Small intestine (tissue), 7 donors: ENCODE measurements at regions not wholly inside any gene's neighbourhood (a gene's known extent, or its start where the extent isn't known, plus 50 kb on each side); places are given as distances from the start of the nearest gene placed in this dataset.

Experiments
- DNase-seq, 2 donors: peaks; one replicate each; pipeline versions ENCODE4 v3.0.0 to v3.0.0-alpha.2; 2013
- FAIRE-seq: peaks from 2 replicates; lab custom pipeline; 2012; peaks lifted over from hg19 to GRCh38; lab: Jason Lieb, UNC
- H3K27ac ChIP-seq, 3 donors: one replicate each; pipeline ENCODE4 v1.5.1; 2013; ENCODE audit warnings: low read length in 2 of 3, mild to moderate bottlenecking in 2 of 3, control low read depth in 1 of 3, inconsistent platforms in 1 of 3, low read depth in 1 of 3, moderate library complexity in 1 of 3
- H3K27me3 ChIP-seq, 3 donors: one replicate each; pipeline ENCODE4 v1.6.1; 2013; ENCODE audit warnings: low read length in 3 of 3, inconsistent platforms in 1 of 3; ENCODE audit not compliant: control insufficient read depth in 3 of 3, insufficient read depth in 3 of 3
- H3K36me3 ChIP-seq, 3 donors: one replicate each; pipeline ENCODE4 v1.6.1; 2013; ENCODE audit warnings: low read length in 3 of 3, inconsistent platforms in 1 of 3, low read depth in 1 of 3, mild to moderate bottlenecking in 1 of 3, moderate library complexity in 1 of 3; ENCODE audit not compliant: control insufficient read depth in 3 of 3, insufficient read depth in 2 of 3
- H3K4me1 ChIP-seq, 3 donors: one replicate each; pipeline ENCODE4 v1.6.1; 2013; ENCODE audit warnings: low read length in 2 of 3, inconsistent platforms in 1 of 3, low read depth in 1 of 3, mild to moderate bottlenecking in 1 of 3, moderate library complexity in 1 of 3; ENCODE audit not compliant: control insufficient read depth in 3 of 3, insufficient read depth in 2 of 3
- H3K4me3 ChIP-seq, 3 donors: one replicate each; pipeline ENCODE4 v1.5.1; 2013; ENCODE audit warnings: low read length in 3 of 3, control low read depth in 1 of 3, inconsistent platforms in 1 of 3, low read depth in 1 of 3, mild to moderate bottlenecking in 1 of 3, moderate library complexity in 1 of 3
- H3K9me3 ChIP-seq, 2 donors: one replicate each; pipeline ENCODE4 v1.6.1; 2013; ENCODE audit warnings: low read depth in 1 of 2, low read length in 1 of 2; ENCODE audit not compliant: control insufficient read depth in 2 of 2, insufficient read depth in 1 of 2
- WGBS, 3 donors: extraction: QIAGEN DNeasy Blood & Tissue Kit; methylation state at CpG; one replicate each; pipeline ENCODE4 v1.1.7; 2013; 5-methylcytosine and 5-hydroxymethylcytosine counted together
- donor health status: healthy with polysubstance abuse.
- donor health status: control.
- donor health status: control.
- donor health status: Bipolar disorder and iron deficiency.
- donor health status: healthy.

DNA sequence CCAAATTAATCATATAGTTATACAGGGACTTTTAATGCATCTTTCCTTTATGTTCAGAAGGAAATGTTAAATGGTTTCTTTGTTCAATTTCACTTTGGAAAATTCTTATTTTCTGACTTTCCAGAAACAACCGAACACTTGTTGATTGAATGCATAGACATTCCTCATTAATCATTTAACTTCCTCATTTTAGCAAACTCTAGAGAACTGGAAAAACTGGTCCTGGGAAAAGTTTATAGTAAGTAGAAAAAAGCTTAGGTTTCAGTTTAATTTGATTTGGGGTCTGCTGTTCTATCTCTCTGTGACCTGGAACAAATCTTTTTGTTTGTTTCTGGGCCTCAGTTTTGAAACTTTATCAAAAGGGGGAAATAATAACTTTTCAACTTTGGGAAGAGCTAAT lies 320.4 kb downstream of the CMPK2 start:
- no peaks in the 10 kb centered on the region for H3K9me3 ChIP-seq
- FAIRE-seq (no peak), DNase-seq (no peak)
- H3K36me3 ChIP-seq: no peaks in the 10 kb centered on the region
- H3K27ac ChIP-seq: no peak overlapping the region
- H3K4me1 ChIP-seq: no peaks in the 10 kb centered on the region
- WGBS, 3 donors: 10 to 22% (median 21%) methylated on average over 1 of the region's 1 CpG
- no peak overlapping the region for H3K4me3 ChIP-seq
- H3K27me3 ChIP-seq: no peaks in the 10 kb centered on the region

DNA sequence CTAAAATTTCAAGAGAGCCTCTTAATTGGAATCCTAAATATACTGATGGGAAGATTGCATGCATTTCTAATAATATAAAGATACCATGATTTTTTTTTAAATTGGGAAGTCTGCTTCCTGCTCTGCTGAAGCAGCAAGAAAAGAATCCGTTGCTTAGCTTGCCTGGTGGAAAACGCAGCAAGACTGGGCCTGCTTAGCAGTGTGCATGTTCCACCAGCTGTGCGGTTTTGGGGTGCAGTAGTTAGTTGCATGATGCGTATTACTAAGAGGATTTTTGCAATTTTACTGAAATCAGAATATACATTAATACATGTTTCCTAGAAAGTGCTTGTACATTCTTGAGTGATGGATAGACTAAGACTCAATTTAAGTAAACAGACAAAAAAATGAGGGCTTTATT lies 319.9 kb downstream of the CMPK2 start:
- no peaks in the 10 kb centered on the region for H3K27me3 ChIP-seq
- FAIRE-seq: no peak

DNA sequence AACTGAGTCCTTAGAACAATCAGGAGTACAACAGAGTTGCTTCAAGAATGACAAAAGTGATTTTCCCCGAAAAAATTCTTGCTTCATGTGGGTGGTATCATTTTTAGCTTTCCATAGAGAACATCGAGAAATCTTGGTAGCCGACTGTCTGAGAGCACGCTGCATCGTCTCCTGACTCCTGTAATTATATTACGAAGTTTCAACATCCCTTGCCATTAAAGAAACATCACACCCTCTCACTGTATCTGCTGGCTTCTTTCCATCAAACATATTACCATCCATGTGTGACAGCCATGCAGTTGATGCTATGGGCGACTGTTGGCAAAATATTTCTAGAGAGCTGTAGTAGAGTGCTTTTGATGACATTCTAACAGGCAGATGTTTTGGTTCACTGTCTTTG lies 311.2 kb downstream of the CMPK2 start:
- Histone ChIP-seq H3K27ac (no peak overlapping the region), H3K4me3 (no peak overlapping the region), H3K9me3 (no peaks in the 10 kb centered on the region), H3K27me3 (peaks cover 0 to 2% (median 0%) of the 10 kb centered on the region in 3 donors), H3K4me1 (peaks cover 0 to 12% (median 0%) of the 10 kb centered on the region in 3 donors), H3K36me3 (no peaks in the 10 kb centered on the region)
- no peak for DNase-seq
- WGBS, 3 donors: 88 to 92% (median 92%) methylated on average over 7 of the region's 7 CpGs
- no peak for FAIRE-seq

More for the DNA sequence above, 319.9 kb downstream of the CMPK2 start:
- 73 to 90% (median 76%) methylated on average over 4 of the region's 4 CpGs for WGBS, 3 donors
- no peaks in the 10 kb centered on the region for H3K4me1 ChIP-seq
- DNase-seq: no peak
- no peaks in the 10 kb centered on the region for H3K36me3 ChIP-seq
- H3K9me3 ChIP-seq: no peaks in the 10 kb centered on the region
- H3K27ac ChIP-seq: no peak overlapping the region
- H3K4me3 ChIP-seq: no peak overlapping the region

DNA sequence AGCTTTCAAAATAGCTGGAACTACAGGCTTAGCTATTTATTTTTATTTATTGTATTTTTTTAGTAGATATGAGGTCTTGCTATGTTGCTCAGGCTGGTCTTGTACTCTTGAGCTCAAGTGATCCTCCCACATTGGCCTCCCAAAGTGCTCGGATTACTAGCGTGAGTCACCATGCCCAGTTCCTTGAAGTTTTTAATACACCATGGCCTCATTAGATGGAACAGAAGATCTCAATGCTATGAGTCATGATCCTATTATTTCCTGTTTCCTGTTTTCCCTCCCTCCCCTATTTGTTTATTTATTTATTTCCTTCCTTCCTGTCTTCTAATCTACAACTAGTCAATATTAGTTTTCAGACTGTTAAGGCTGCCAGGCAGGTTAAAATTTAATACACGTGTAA lies 309.0 kb downstream of the CMPK2 start:
- FAIRE-seq: no peak
- DNase-seq: peak; percentile 1 to 14
- WGBS, 3 donors: 32 to 57% (median 53%) methylated on average over 3 of the region's 3 CpGs
- peaks cover 0 to 2% (median 0%) of the 10 kb centered on the region in 3 donors for H3K27me3 ChIP-seq
- H3K36me3 ChIP-seq: no peaks in the 10 kb centered on the region
- peaks cover 0 to 12% (median 0%) of the 10 kb centered on the region in 3 donors for H3K4me1 ChIP-seq
- H3K27ac ChIP-seq: peak overlapping the region in 1 of 3 donors; percentile 9
- H3K4me3 ChIP-seq: no peak overlapping the region
- H3K9me3 ChIP-seq: no peaks in the 10 kb centered on the region

DNA sequence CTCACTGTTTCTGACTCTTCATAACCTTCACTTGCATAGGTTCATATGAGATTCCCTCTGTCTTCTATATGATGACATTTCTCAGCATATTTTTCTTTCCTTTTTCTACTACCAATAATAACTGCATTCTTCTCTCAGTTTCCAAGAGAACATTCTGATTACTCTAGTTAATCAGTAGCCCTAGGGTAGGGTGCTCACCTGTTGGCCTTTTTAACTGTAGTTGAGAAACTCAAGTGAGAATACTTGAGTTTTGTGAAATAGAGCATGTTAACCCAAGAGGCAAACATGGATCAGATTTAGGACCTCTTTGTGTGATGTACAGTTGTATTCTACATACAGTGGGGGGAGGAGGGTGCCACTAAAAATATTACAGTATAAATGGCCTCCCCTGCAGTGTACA lies 308.0 kb downstream of the CMPK2 start:
- no peaks in the 10 kb centered on the region for H3K9me3 ChIP-seq
- no peak overlapping the region for H3K4me3 ChIP-seq
- H3K4me1 ChIP-seq: peaks cover 0 to 12% (median 0%) of the 10 kb centered on the region in 3 donors
- DNase-seq (peak in 1 of 2 donors; percentile 29), FAIRE-seq (no peak)
- H3K27ac ChIP-seq: peak overlapping the region in 1 of 3 donors; percentile 9
- peaks cover 0 to 2% (median 0%) of the 10 kb centered on the region in 3 donors for H3K27me3 ChIP-seq
- H3K36me3 ChIP-seq: no peaks in the 10 kb centered on the region

DNA sequence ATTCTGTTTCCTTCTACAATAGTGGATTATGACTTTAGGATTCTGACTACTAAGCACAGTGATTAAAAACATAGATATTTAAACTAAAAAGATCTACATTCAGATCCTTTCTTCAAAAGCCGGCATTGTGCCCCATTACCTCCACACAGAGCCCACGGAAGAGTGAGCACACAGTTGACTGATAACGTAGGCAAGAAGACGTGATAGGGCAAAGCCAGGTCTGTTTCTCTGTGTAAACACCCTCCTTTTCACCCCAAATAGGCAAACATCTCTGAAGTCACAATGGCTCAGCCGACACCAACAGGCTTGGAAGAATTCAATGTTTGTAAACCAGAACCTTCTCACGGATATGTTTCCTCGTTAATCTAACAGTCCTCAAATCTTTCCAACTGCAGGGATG lies 302.9 kb downstream of the CMPK2 start:
- H3K4me3 ChIP-seq: no peak overlapping the region
- H3K36me3 ChIP-seq: no peaks in the 10 kb centered on the region
- no peaks in the 10 kb centered on the region for H3K9me3 ChIP-seq
- FAIRE-seq: no peak
- no peaks in the 10 kb centered on the region for H3K27me3 ChIP-seq
- no peak for DNase-seq
- H3K27ac ChIP-seq: no peak overlapping the region
- WGBS, 3 donors: 47 to 57% (median 50%) methylated on average over 7 of the region's 7 CpGs
- H3K4me1 ChIP-seq: peaks cover 0 to 4% (median 0%) of the 10 kb centered on the region in 3 donors

DNA sequence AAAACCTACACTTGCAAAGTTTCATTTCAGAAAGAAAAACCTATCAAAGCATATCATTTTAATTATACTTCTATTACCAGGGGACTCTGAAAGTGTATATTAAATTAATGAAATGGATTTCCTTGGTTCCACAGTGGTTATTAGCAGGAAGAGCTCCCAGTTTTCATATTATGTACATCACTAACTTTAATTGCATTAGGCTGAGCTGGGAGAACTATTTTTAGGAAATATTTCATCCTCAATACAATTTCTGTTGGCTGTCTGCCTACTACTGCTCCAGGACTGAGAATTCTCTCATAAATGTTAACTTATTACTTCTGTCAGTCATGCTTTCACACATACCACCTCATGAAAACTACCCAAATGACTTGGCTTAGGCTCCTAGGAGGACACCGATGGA lies 301.4 kb downstream of the CMPK2 start:
- Histone ChIP-seq H3K27me3 (no peaks in the 10 kb centered on the region), H3K9me3 (no peaks in the 10 kb centered on the region), H3K4me1 (no peaks in the 10 kb centered on the region), H3K4me3 (no peak overlapping the region), H3K36me3 (no peaks in the 10 kb centered on the region), H3K27ac (no peak overlapping the region)
- FAIRE-seq (no peak), DNase-seq (no peak)
- WGBS, 3 donors: 89 to 97% (median 92%) methylated on average over 1 of the region's 1 CpG

DNA sequence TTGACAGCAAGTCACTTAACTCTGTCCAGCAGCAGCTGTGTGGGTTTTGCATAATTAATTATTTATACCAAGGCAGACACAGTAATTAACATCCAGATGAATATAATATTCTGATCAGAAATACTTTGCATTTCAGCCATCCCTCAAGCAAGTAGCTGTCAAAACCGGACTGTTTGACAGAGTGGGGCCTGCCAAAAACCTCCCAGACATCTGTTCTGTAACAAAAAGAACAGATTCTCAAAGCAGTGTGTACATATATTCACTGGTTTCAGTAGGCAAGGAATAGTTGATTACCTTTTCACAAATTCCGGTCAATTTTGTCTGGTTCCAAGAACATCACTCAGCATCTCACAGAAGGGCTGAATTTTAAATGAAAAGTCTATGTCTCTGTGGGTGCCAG lies 291.6 kb downstream of the CMPK2 start:
- Histone ChIP-seq H3K4me3 (no peak overlapping the region), H3K27me3 (peaks cover 0 to 2% (median 0%) of the 10 kb centered on the region in 3 donors), H3K9me3 (no peaks in the 10 kb centered on the region), H3K27ac (no peak overlapping the region), H3K36me3 (no peaks in the 10 kb centered on the region), H3K4me1 (no peaks in the 10 kb centered on the region)
- WGBS, 3 donors: 66 to 84% (median 78%) methylated on average over 2 of the region's 2 CpGs
- no peak for DNase-seq
- no peak for FAIRE-seq

DNA sequence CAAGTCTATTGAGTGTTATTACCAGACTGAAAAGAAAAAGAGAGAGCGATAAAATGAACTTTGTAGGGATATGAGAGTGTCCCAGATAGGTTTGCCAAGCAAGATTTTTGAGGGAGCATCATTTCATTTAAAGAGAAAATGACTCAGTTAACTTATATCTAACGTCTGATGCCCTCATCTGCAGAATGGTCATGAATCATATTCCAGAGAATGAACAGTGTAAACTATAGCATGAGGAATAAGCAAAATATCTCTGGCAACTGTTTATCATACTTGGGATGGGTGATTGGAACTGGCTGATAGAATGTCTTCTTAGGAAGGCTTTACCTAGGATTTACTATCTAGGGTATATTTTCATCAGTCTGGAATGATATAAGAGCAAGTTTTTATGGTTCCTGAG lies 289.4 kb downstream of the CMPK2 start:
- no peaks in the 10 kb centered on the region for H3K4me1 ChIP-seq
- peaks cover 0 to 1% of the 10 kb centered on the region in 2 donors for H3K9me3 ChIP-seq
- H3K4me3 ChIP-seq: no peak overlapping the region
- H3K27me3 ChIP-seq: peaks cover 0 to 2% (median 0%) of the 10 kb centered on the region in 3 donors
- no peak for FAIRE-seq
- H3K27ac ChIP-seq: no peak overlapping the region
- 72 to 75% (median 74%) methylated on average over 2 of the region's 2 CpGs for WGBS, 3 donors
- no peaks in the 10 kb centered on the region for H3K36me3 ChIP-seq
- DNase-seq: no peak
